Smooth muscle cell (in vitro differentiated cells): ENCODE measurements at regions not wholly inside any gene's neighbourhood (a gene's known extent, or its start where the extent isn't known, plus 50 kb on each side); places are given as distances from the start of the nearest gene placed in this dataset.

ENCODE experiments used
- DNase-seq: peaks from one replicate; lab custom pipeline; 2025; ENCODE audit not compliant: unreplicated experiment; lab: John Stamatoyannopoulos, UW
- H2AFZ ChIP-seq: fragments of 200-600 bp; sonication (generic); 2 replicates; pipeline ENCODE4 v1.6.0; 2016; ENCODE audit warnings: antibody characterized with exemption, low read depth, mild to moderate bottlenecking
- H3F3A ChIP-seq: fragments of 200-600 bp; sonication (generic); 2 replicates; pipeline ENCODE4 v1.6.0; 2017; ENCODE audit warnings: antibody characterized with exemption, low read depth
- H3K27ac ChIP-seq: fragments of 200-600 bp; sonication (generic); 2 replicates; pipeline ENCODE4 v1.5.1; 2016; ENCODE audit warnings: low read depth, mild to moderate bottlenecking
- H3K27me3 ChIP-seq: fragments of 200-600 bp; sonication (generic); 2 replicates; pipeline ENCODE4 v1.6.1; 2016; ENCODE audit warnings: low read depth, mild to moderate bottlenecking
- H3K36me3 ChIP-seq: fragments of 200-600 bp; sonication (generic); 2 replicates; pipeline ENCODE4 v1.5.1; 2016; ENCODE audit warnings: low read depth
- H3K4me1 ChIP-seq: fragments of 200-600 bp; sonication (generic); 2 replicates; pipeline ENCODE4 v1.5.1; 2016; ENCODE audit warnings: low read depth
- H3K4me2 ChIP-seq: fragments of 200-600 bp; sonication (generic); 2 replicates; pipeline ENCODE4 v1.6.0; 2016; ENCODE audit warnings: mild to moderate bottlenecking
- H3K4me3 ChIP-seq: fragments of 200-600 bp; sonication (generic); 2 replicates; pipeline ENCODE4 v1.5.1; 2016; ENCODE audit warnings: mild to moderate bottlenecking
- H3K79me2 ChIP-seq: fragments of 200-600 bp; sonication (generic); 2 replicates; pipeline ENCODE4 v1.6.0; 2016; ENCODE audit warnings: low read depth, mild to moderate bottlenecking
- H3K9ac ChIP-seq: fragments of 200-600 bp; sonication (generic); 2 replicates; pipeline ENCODE4 v1.6.0; 2016; ENCODE audit warnings: low read depth
- H3K9me3 ChIP-seq: fragments of 200-600 bp; sonication (generic); replicated peaks from 2 replicates; pipeline ENCODE4 v1.5.1; 2016; ENCODE audit warnings: low read depth
- H4K20me1 ChIP-seq: fragments of 200-600 bp; sonication (generic); 2 replicates; pipeline ENCODE4 v1.6.0; 2016; ENCODE audit warnings: low read depth
- CTCF ChIP-seq: fragments of 200-600 bp; sonication (generic); IDR thresholded peaks from 2 replicates; pipeline ENCODE4 v1.5.1; 2017; ENCODE audit warnings: borderline replicate concordance, mild to moderate bottlenecking, antibody characterized with exemption; ENCODE audit not compliant: insufficient read depth, poor library complexity, severe bottlenecking
- WGBS: methylation state at CpG from one replicate; pipeline ENCODE4 v1.1.7; 2016; ENCODE audit warnings: low lambda C conversion rate; 5-methylcytosine and 5-hydroxymethylcytosine counted together

- H3K4me3 ChIP-seq: no peak overlapping the region
- peaks cover 13% of the 10 kb centered on the region for H3K4me1 ChIP-seq
- no peak for DNase-seq
- peaks cover 6% of the 10 kb centered on the region for H3K27me3 ChIP-seq
- no peaks in the 10 kb centered on the region for H3K79me2 ChIP-seq
- no peak overlapping the region for H3K4me2 ChIP-seq
- H3K9ac ChIP-seq: no peak overlapping the region
- no peak overlapping the region for H3K27ac ChIP-seq
- no peak overlapping the region for H2AFZ ChIP-seq
- 86% methylated on average over 27 of the region's 27 CpGs for WGBS
- no peaks in the 10 kb centered on the region for H3F3A ChIP-seq
- no peaks in the 10 kb centered on the region for H3K36me3 ChIP-seq
- H3K9me3 ChIP-seq: no peaks in the 10 kb centered on the region
- TF ChIP-seq CTCF: no peak
- H4K20me1 ChIP-seq: no peaks in the 10 kb centered on the region
Observed at GRCh38 chr18:78822171-78822948, 157.3 kb upstream of the SALL3 start.

DNA sequence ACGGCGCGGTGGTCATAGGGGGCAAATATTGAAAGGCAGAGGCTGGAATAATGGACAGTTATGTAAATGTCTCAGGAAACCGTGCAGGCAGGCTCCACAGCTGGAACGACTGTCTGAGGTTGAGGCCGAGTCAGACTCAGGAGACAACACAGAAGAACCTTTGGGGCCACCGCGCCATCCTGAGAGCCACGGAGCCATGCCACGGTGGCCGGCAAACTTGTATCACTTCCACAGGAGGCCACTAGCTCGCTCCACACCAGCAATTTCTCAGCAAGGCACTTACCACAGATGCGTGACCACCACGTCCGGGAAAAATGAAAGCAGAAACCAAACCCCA, 156.7 kb upstream of the SALL3 start:
- H3K36me3 ChIP-seq: no peaks in the 10 kb centered on the region
- H3K79me2 ChIP-seq: no peaks in the 10 kb centered on the region
- H3K27me3 ChIP-seq: peaks cover 6% of the 10 kb centered on the region
- H3K27ac ChIP-seq: no peak overlapping the region
- TF ChIP-seq CTCF: no peak
- H4K20me1 ChIP-seq: no peaks in the 10 kb centered on the region
- no peaks in the 10 kb centered on the region for H3K9me3 ChIP-seq
- H3K4me2 ChIP-seq: no peak overlapping the region
- DNase-seq: no peak
- peaks cover 19% of the 10 kb centered on the region for H3K4me1 ChIP-seq
- no peak overlapping the region for H3K9ac ChIP-seq
- H3F3A ChIP-seq: no peaks in the 10 kb centered on the region
- no peak overlapping the region for H2AFZ ChIP-seq
- WGBS: 74% methylated on average over 15 of the region's 15 CpGs
- H3K4me3 ChIP-seq: no peak overlapping the region

- Histone ChIP-seq H3K4me2 (no peak overlapping the region), H3K9ac (no peak overlapping the region), H3K27me3 (peaks cover 6% of the 10 kb centered on the region), H2AFZ (no peak overlapping the region), H3K4me3 (no peak overlapping the region), H3K27ac (no peak overlapping the region), H3K79me2 (no peaks in the 10 kb centered on the region), H3K36me3 (no peaks in the 10 kb centered on the region), H3K9me3 (no peaks in the 10 kb centered on the region), H3F3A (no peaks in the 10 kb centered on the region), H3K4me1 (peaks cover 26% of the 10 kb centered on the region), H4K20me1 (no peaks in the 10 kb centered on the region)
- DNase-seq: no peak
- no peak for TF ChIP-seq CTCF
- WGBS: 78% methylated on average over 6 of the region's 6 CpGs
Observed at GRCh38 chr18:78825168-78825567, 154.4 kb upstream of the SALL3 start.

GRCh38 chr18:78826631-78827030, 153.0 kb upstream of the SALL3 start:
- H3K4me3 ChIP-seq: no peak overlapping the region
- H2AFZ ChIP-seq: no peak overlapping the region
- WGBS: 90% methylated on average over 4 of the region's 4 CpGs
- no peak for TF ChIP-seq CTCF
- no peaks in the 10 kb centered on the region for H4K20me1 ChIP-seq
- no peaks in the 10 kb centered on the region for H3K9me3 ChIP-seq
- no peak overlapping the region for H3K4me2 ChIP-seq
- peaks cover 14% of the 10 kb centered on the region for H3K4me1 ChIP-seq
- H3K27ac ChIP-seq: no peak overlapping the region
- no peak for DNase-seq
- no peaks in the 10 kb centered on the region for H3K27me3 ChIP-seq
- no peaks in the 10 kb centered on the region for H3K36me3 ChIP-seq
- H3K9ac ChIP-seq: no peak overlapping the region
- H3F3A ChIP-seq: no peaks in the 10 kb centered on the region
- H3K79me2 ChIP-seq: no peaks in the 10 kb centered on the region
